Breast epithelium (tissue), 3 donors: ENCODE measurements at regions not wholly inside any gene's neighbourhood (a gene's known extent, or its start where the extent isn't known, plus 50 kb on each side); places are given as distances from the start of the nearest gene placed in this dataset.

ENCODE experiments used
- CTCF ChIP-seq, 3 donors: fragments of 450-650 bp; IDR thresholded peaks; one replicate each; pipeline ENCODE4 v1.5.1; 2016 to 2017; ENCODE audit warnings: antibody characterized with exemption in 3 of 3, mild to moderate bottlenecking in 3 of 3, moderate library complexity in 3 of 3
- POLR2A ChIP-seq: fragments of 450-650 bp; IDR thresholded peaks from one replicate; pipeline ENCODE4 v1.6.1; 2016; ENCODE audit warnings: antibody characterized with exemption, mild to moderate bottlenecking, moderate library complexity

GRCh38 chr14:66315548-66315947, 170.6 kb upstream of the CCDC196 start:
- no peak for TF ChIP-seq CTCF (IDR thresholded peaks at IDR 0.05)
- no peak for TF ChIP-seq POLR2A
